CD4-positive, alpha-beta memory T cell (primary cell): ENCODE measurements at regions not wholly inside any gene's neighbourhood (a gene's known extent, or its start where the extent isn't known, plus 50 kb on each side); places are given as distances from the start of the nearest gene placed in this dataset.
"Not testable (repeated sequence)": the region's sequence is repeated elsewhere in the genome, so short reads cannot be mapped to it uniquely, and the experiment has no call there.

Experiments used
- CTCF ChIA-PET: fragments of 350-600 bp; sonication (Branson Sonifier 250); formaldehyde crosslinking; loops from one replicate; lab custom pipeline; 2021; ENCODE audit warnings: inconsistent platforms; ENCODE audit not compliant: partially characterized antibody; lab: Charles Lee
- POLR2A ChIA-PET: fragments of 350-600 bp; sonication (Branson Sonifier 250); formaldehyde crosslinking; loops from one replicate; lab custom pipeline; 2021; ENCODE audit not compliant: partially characterized antibody; lab: Charles Lee
- DNase-seq, 5 donors: peaks; one replicate each; pipeline versions ENCODE4 v3.0.0 to v3.0.0-alpha.2; 2020 to 2022; ENCODE audit warnings: mixed read lengths in 1 of 5
- H3K27ac ChIP-seq: one replicate; pipeline ENCODE4 v1.7.0; 2013; ENCODE audit warnings: low read depth, low read length
- H3K27me3 ChIP-seq: 2 replicates; pipeline ENCODE4 v1.7.0; 2013; ENCODE audit warnings: mild to moderate bottlenecking, low read length, moderate library complexity; ENCODE audit not compliant: insufficient read depth
- H3K36me3 ChIP-seq: 2 replicates; pipeline ENCODE4 v1.7.0; 2013; ENCODE audit warnings: mild to moderate bottlenecking, low read length, moderate library complexity; ENCODE audit not compliant: insufficient read depth
- H3K4me1 ChIP-seq: 2 replicates; pipeline ENCODE4 v1.7.0; 2013; ENCODE audit warnings: mild to moderate bottlenecking, low read length, moderate library complexity; ENCODE audit not compliant: insufficient read depth
- H3K4me3 ChIP-seq, 2 donors: one replicate each; pipeline ENCODE4 v1.7.0; 2013; ENCODE audit warnings: low read length in 2 of 2, mild to moderate bottlenecking in 1 of 2
- H3K9me3 ChIP-seq, 2 donors: one replicate each; pipeline ENCODE4 v1.7.0; 2013; ENCODE audit warnings: low read length in 2 of 2, control low read depth in 1 of 2; ENCODE audit not compliant: control insufficient read depth in 1 of 2
- H3K27ac Mint-ChIP-seq, 7 donors: one replicate each; pipeline ENCODE4 v1.8.0; 2020 to 2021; ENCODE audit warnings: mixed read lengths in 7 of 7, mild to moderate bottlenecking in 6 of 7, inconsistent platforms in 3 of 7, moderate library complexity in 3 of 7
- H3K27me3 Mint-ChIP-seq, 2 donors: one replicate each; pipeline ENCODE4 v1.8.0; 2020 to 2021; ENCODE audit warnings: mixed read lengths in 2 of 2
- H3K36me3 Mint-ChIP-seq, 2 donors: one replicate each; pipeline ENCODE4 v1.8.0; 2020 to 2021; ENCODE audit warnings: mixed read lengths in 2 of 2, inconsistent platforms in 1 of 2, mild to moderate bottlenecking in 1 of 2
- H3K4me1 Mint-ChIP-seq, 4 donors: one replicate each; pipeline ENCODE4 v1.8.0; 2020 to 2021; ENCODE audit warnings: mixed read lengths in 4 of 4, mild to moderate bottlenecking in 1 of 4
- H3K4me3 Mint-ChIP-seq, 8 donors: one replicate each; pipeline ENCODE4 v1.8.0; 2020 to 2021; ENCODE audit warnings: mixed read lengths in 8 of 8, mild to moderate bottlenecking in 7 of 8, moderate library complexity in 6 of 8, inconsistent platforms in 3 of 8
- H3K9me3 Mint-ChIP-seq, 8 donors: one replicate each; pipeline ENCODE4 v1.8.0; 2020 to 2021; ENCODE audit warnings: mixed read lengths in 8 of 8, mild to moderate bottlenecking in 5 of 8, inconsistent platforms in 3 of 8, moderate library complexity in 1 of 8
- intact Hi-C: fragments of 100-400 bp; cut with micrococcal nuclease; formaldehyde crosslinking; loops from one replicate; pipeline ENCODE4 v1.15.1; 2023

- H3K36me3 ChIP-seq, H3K4me1 ChIP-seq, intact Hi-C loops, H3K27ac Mint-ChIP-seq, H3K4me3 ChIP-seq, DNase-seq, POLR2A ChIA-PET, H3K4me1 Mint-ChIP-seq, H3K27me3 ChIP-seq, H3K36me3 Mint-ChIP-seq, H3K4me3 Mint-ChIP-seq, H3K9me3 ChIP-seq, H3K9me3 Mint-ChIP-seq, CTCF ChIA-PET, H3K27ac ChIP-seq: not testable (repeated sequence)
- peaks cover 4 to 14% of the 10 kb centered on the region in 2 donors for H3K27me3 Mint-ChIP-seq
Observed at GRCh38 chr6:163858870-163859269, 444.4 kb downstream of the QKI start.

GRCh38 chr6:163857421-163857820 lies 442.9 kb downstream of the QKI start:
- Mint-ChIP-seq H3K36me3 (no peaks in the 10 kb centered on the region), H3K9me3 (peaks cover 0 to 8% (median 0%) of the 10 kb centered on the region in 8 donors), H3K4me1 (peaks cover 0 to 8% (median 6%) of the 10 kb centered on the region in 4 donors), H3K27ac (no peak overlapping the region), H3K27me3 (peaks cover 1 to 10% of the 10 kb centered on the region in 2 donors), H3K4me3 (no peak overlapping the region)
- DNase-seq: no peak
- H3K4me1 ChIP-seq: no peaks in the 10 kb centered on the region
- H3K36me3 ChIP-seq: no peaks in the 10 kb centered on the region
- no peak overlapping the region for H3K27ac ChIP-seq
- H3K4me3 ChIP-seq: no peak overlapping the region
- CTCF ChIA-PET: no interaction called here
- POLR2A ChIA-PET: no interaction called here
- no peaks in the 10 kb centered on the region for H3K27me3 ChIP-seq
- no peaks in the 10 kb centered on the region for H3K9me3 ChIP-seq
- intact Hi-C loops: no loop called here

GRCh38 chr6:163850874-163851273 lies 436.4 kb downstream of the QKI start:
- CTCF ChIA-PET: no interaction called here
- POLR2A ChIA-PET: no interaction called here
- Histone ChIP-seq H3K27me3 (no peaks in the 10 kb centered on the region), H3K4me1 (no peaks in the 10 kb centered on the region), H3K9me3 (no peaks in the 10 kb centered on the region), H3K27ac (no peak overlapping the region), H3K4me3 (no peak overlapping the region), H3K36me3 (no peaks in the 10 kb centered on the region)
- H3K36me3 Mint-ChIP-seq: peaks cover 0 to 4% of the 10 kb centered on the region in 2 donors
- H3K27ac Mint-ChIP-seq: no peak overlapping the region
- no peaks in the 10 kb centered on the region for H3K4me1 Mint-ChIP-seq
- H3K9me3 Mint-ChIP-seq: peaks cover 3 to 33% (median 20%) of the 10 kb centered on the region in 8 donors
- intact Hi-C loops: no loop called here
- H3K27me3 Mint-ChIP-seq: peaks cover 0 to 1% of the 10 kb centered on the region in 2 donors
- no peak overlapping the region for H3K4me3 Mint-ChIP-seq
- DNase-seq: no peak

- CTCF ChIA-PET: no interaction called here
Observed at GRCh38 chr6:163844761-163845160, 430.2 kb downstream of the QKI start.

GRCh38 chr6:163844357-163844756 lies 429.8 kb downstream of the QKI start:
- Mint-ChIP-seq H3K27ac (no peak overlapping the region), H3K36me3 (no peaks in the 10 kb centered on the region), H3K27me3 (no peaks in the 10 kb centered on the region), H3K4me3 (no peak overlapping the region), H3K4me1 (no peaks in the 10 kb centered on the region), H3K9me3 (peaks cover 0 to 26% (median 11%) of the 10 kb centered on the region in 8 donors)
- Histone ChIP-seq H3K4me1 (no peaks in the 10 kb centered on the region), H3K4me3 (no peak overlapping the region), H3K9me3 (no peaks in the 10 kb centered on the region), H3K27me3 (no peaks in the 10 kb centered on the region), H3K36me3 (no peaks in the 10 kb centered on the region), H3K27ac (no peak overlapping the region)
- no peak for DNase-seq
- ChIA-PET CTCF (no interaction called here), POLR2A (no interaction called here)
- intact Hi-C loops: no loop called here

More at GRCh38 chr6:163844761-163845160, 430.2 kb downstream of the QKI start:
- H3K9me3 Mint-ChIP-seq: peaks cover 0 to 26% (median 15%) of the 10 kb centered on the region in 8 donors
- H3K4me1 Mint-ChIP-seq: no peaks in the 10 kb centered on the region
- H3K27me3 ChIP-seq: no peaks in the 10 kb centered on the region
- H3K36me3 Mint-ChIP-seq: no peaks in the 10 kb centered on the region
- POLR2A ChIA-PET: no interaction called here
- H3K27me3 Mint-ChIP-seq: no peaks in the 10 kb centered on the region
- no peaks in the 10 kb centered on the region for H3K9me3 ChIP-seq
- no peaks in the 10 kb centered on the region for H3K36me3 ChIP-seq
- H3K27ac ChIP-seq: no peak overlapping the region
- intact Hi-C loops: no loop called here
- H3K4me1 ChIP-seq: no peaks in the 10 kb centered on the region
- H3K4me3 ChIP-seq: no peak overlapping the region
- DNase-seq: no peak
- no peak overlapping the region for H3K27ac Mint-ChIP-seq
- no peak overlapping the region for H3K4me3 Mint-ChIP-seq

- no peak overlapping the region for H3K27ac Mint-ChIP-seq
- intact Hi-C loops: no loop called here
- no peaks in the 10 kb centered on the region for H3K27me3 Mint-ChIP-seq
- Histone ChIP-seq H3K9me3 (no peaks in the 10 kb centered on the region), H3K27ac (no peak overlapping the region), H3K4me3 (no peak overlapping the region), H3K4me1 (no peaks in the 10 kb centered on the region), H3K36me3 (no peaks in the 10 kb centered on the region), H3K27me3 (no peaks in the 10 kb centered on the region)
- no peaks in the 10 kb centered on the region for H3K36me3 Mint-ChIP-seq
- no peaks in the 10 kb centered on the region for H3K4me1 Mint-ChIP-seq
- ChIA-PET POLR2A (no interaction called here), CTCF (no interaction called here)
- peaks cover 0 to 26% (median 10%) of the 10 kb centered on the region in 8 donors for H3K9me3 Mint-ChIP-seq
- no peak overlapping the region for H3K4me3 Mint-ChIP-seq
- DNase-seq: no peak
Observed at GRCh38 chr6:163843218-163843617, 428.7 kb downstream of the QKI start.

GRCh38 chr6:163842467-163842866 lies 427.9 kb downstream of the QKI start:
- Histone ChIP-seq H3K36me3 (no peaks in the 10 kb centered on the region), H3K27ac (no peak overlapping the region), H3K27me3 (no peaks in the 10 kb centered on the region), H3K4me3 (no peak overlapping the region), H3K4me1 (no peaks in the 10 kb centered on the region), H3K9me3 (no peaks in the 10 kb centered on the region)
- intact Hi-C loops: no loop called here
- DNase-seq: no peak
- CTCF ChIA-PET: no interaction called here
- Mint-ChIP-seq H3K9me3 (peaks cover 0 to 26% (median 10%) of the 10 kb centered on the region in 8 donors), H3K4me3 (no peak overlapping the region), H3K27me3 (no peaks in the 10 kb centered on the region), H3K27ac (no peak overlapping the region), H3K4me1 (no peaks in the 10 kb centered on the region), H3K36me3 (no peaks in the 10 kb centered on the region)
- POLR2A ChIA-PET: no interaction called here

- no peak overlapping the region for H3K4me3 ChIP-seq
- H3K4me1 ChIP-seq: no peaks in the 10 kb centered on the region
- POLR2A ChIA-PET: no interaction called here
- DNase-seq: no peak
- no peaks in the 10 kb centered on the region for H3K9me3 ChIP-seq
- CTCF ChIA-PET: no interaction called here
- no peaks in the 10 kb centered on the region for H3K4me1 Mint-ChIP-seq
- no peaks in the 10 kb centered on the region for H3K36me3 ChIP-seq
- no peak overlapping the region for H3K4me3 Mint-ChIP-seq
- no peaks in the 10 kb centered on the region for H3K36me3 Mint-ChIP-seq
- H3K27me3 Mint-ChIP-seq: no peaks in the 10 kb centered on the region
- H3K27ac Mint-ChIP-seq: no peak overlapping the region
- H3K9me3 Mint-ChIP-seq: peaks cover 0 to 26% (median 10%) of the 10 kb centered on the region in 8 donors
- no peak overlapping the region for H3K27ac ChIP-seq
- H3K27me3 ChIP-seq: no peaks in the 10 kb centered on the region
- intact Hi-C loops: no loop called here
Observed at GRCh38 chr6:163841733-163842132, 427.2 kb downstream of the QKI start.
